OCI-LY1 (cell line): ENCODE measurements at regions not wholly inside any gene's neighbourhood (a gene's known extent, or its start where the extent isn't known, plus 50 kb on each side); places are given as distances from the start of the nearest gene placed in this dataset.

ENCODE experiments used
- EZH2 ChIP-seq: fragments of 200-600 bp; sonication (generic), shearing (Covaris generic); IDR thresholded peaks from 2 replicates; pipeline ENCODE4 v1.8.0; 2017; ENCODE audit warnings: borderline replicate concordance, mixed run types, mild to moderate bottlenecking, antibody characterized with exemption, low read length, moderate library complexity, mixed read lengths
- TF ChIP-seq, protein P1 (sequence below): fragments of 200-600 bp; sonication (generic), shearing (Covaris generic); IDR thresholded peaks from 2 replicates; pipeline ENCODE4 v1.5.1; 2017; ENCODE audit warnings: mild to moderate bottlenecking, antibody characterized with exemption, low read length, moderate library complexity, mixed read lengths

DNA sequence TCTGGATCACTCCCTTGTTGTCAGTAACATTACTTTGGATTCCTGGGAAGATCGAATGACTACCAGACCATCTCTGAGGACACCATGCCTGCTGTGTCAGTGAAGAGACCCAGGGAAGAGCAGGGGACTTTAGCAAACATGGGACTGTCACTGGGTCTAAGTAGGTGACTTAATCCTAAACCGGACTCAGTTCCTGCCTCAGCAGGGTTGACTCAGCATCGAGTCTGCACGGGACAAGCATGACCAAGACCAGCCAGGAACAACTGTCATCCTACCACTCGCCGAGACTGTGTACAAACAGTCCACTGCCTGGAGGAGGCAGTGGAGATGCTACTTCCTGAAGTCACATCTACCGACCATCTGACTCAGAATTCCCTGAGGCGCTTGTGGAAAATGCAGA is 53.2 kb upstream of the RAB4A start:
- TF ChIP-seq EZH2: no peak
- TF ChIP-seq, protein P1, sequence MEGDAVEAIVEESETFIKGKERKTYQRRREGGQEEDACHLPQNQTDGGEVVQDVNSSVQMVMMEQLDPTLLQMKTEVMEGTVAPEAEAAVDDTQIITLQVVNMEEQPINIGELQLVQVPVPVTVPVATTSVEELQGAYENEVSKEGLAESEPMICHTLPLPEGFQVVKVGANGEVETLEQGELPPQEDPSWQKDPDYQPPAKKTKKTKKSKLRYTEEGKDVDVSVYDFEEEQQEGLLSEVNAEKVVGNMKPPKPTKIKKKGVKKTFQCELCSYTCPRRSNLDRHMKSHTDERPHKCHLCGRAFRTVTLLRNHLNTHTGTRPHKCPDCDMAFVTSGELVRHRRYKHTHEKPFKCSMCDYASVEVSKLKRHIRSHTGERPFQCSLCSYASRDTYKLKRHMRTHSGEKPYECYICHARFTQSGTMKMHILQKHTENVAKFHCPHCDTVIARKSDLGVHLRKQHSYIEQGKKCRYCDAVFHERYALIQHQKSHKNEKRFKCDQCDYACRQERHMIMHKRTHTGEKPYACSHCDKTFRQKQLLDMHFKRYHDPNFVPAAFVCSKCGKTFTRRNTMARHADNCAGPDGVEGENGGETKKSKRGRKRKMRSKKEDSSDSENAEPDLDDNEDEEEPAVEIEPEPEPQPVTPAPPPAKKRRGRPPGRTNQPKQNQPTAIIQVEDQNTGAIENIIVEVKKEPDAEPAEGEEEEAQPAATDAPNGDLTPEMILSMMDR: no peak
